ENCODE measurements at regions not wholly inside any gene's neighbourhood (a gene's known extent, or its start where the extent isn't known, plus 50 kb on each side); places are given as distances from the start of the nearest gene placed in this dataset.

DNA sequence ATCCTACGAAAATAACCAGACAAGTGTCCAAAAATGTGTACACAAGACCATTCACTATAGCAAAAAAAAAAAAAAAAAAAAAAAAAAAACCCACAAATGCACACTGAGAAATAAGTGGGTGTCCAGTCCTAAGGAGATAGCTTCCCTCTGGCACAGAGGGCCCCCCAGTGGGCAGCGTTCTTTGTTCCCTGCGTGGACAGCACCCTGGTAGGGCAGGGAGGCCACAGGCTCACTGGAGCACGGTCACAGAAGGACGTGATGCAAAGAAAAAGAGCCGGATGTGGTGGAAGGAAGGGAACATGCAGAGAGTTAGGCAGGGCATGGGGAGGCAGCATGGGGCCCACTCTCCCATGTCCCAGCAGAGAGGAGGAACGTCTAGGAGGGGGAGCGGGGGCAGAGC, 210.7 kb upstream of the NSMCE3 start:
- no peak for DNase-seq (ENCODE audit: low read depth, low spot score)
- intact Hi-C loops (cut with micrococcal nuclease) (no loop called here), dilution Hi-C loops (cut with MboI; ENCODE audit: extremely low pct_ligation_motif_present, low sequenced_read_pairs) (no loop called here)
- no peak for TF ChIP-seq GATA2 (IDR thresholded peaks at IDR 0.05; ENCODE audit: insufficient read depth, insufficient read length, low read depth, low read length)
- TF ChIP-seq POLR2A (IDR thresholded peaks at IDR 0.05; ENCODE audit: low read depth, low read length): no peak
- no peak for TF ChIP-seq MYC (IDR thresholded peaks at IDR 0.05; ENCODE audit: low read depth, low read length)
- no peak for TF ChIP-seq POLR2AphosphoS5 (IDR thresholded peaks at IDR 0.05; ENCODE audit: insufficient read depth, low read depth, low read length)
- no peak for TF ChIP-seq MAX (IDR thresholded peaks at IDR 0.05; ENCODE audit: insufficient read depth, insufficient read length)
- TF ChIP-seq JUN (IDR thresholded peaks at IDR 0.05; ENCODE audit: borderline replicate concordance, insufficient read depth, insufficient read length, low read depth): no peak
- TF ChIP-seq EZH2 (IDR thresholded peaks at IDR 0.05; ENCODE audit: borderline replicate concordance, low read depth, low read length, severe bottlenecking): no peak
- TF ChIP-seq FOS (IDR thresholded peaks at IDR 0.05; ENCODE audit: borderline replicate concordance, insufficient read depth, low read length): no peak
- TF ChIP-seq, protein P1, sequence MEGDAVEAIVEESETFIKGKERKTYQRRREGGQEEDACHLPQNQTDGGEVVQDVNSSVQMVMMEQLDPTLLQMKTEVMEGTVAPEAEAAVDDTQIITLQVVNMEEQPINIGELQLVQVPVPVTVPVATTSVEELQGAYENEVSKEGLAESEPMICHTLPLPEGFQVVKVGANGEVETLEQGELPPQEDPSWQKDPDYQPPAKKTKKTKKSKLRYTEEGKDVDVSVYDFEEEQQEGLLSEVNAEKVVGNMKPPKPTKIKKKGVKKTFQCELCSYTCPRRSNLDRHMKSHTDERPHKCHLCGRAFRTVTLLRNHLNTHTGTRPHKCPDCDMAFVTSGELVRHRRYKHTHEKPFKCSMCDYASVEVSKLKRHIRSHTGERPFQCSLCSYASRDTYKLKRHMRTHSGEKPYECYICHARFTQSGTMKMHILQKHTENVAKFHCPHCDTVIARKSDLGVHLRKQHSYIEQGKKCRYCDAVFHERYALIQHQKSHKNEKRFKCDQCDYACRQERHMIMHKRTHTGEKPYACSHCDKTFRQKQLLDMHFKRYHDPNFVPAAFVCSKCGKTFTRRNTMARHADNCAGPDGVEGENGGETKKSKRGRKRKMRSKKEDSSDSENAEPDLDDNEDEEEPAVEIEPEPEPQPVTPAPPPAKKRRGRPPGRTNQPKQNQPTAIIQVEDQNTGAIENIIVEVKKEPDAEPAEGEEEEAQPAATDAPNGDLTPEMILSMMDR (IDR thresholded peaks at IDR 0.05; ENCODE audit: extremely low read depth in 1 of 2, insufficient read depth in 1 of 2, low read depth in 1 of 2, low read length in 2 of 2): no peak
- no peak overlapping the region for H3K4me2 ChIP-seq (ENCODE audit: insufficient read depth, low read length)
- no peak overlapping the region for H3K9ac ChIP-seq (replicated peaks; ENCODE audit: extremely low read depth, insufficient read depth, low read length)
- H3K27me3 ChIP-seq (ENCODE audit: control insufficient read depth in 2 of 2, insufficient read depth in 2 of 2, low read length in 2 of 2): no peaks in the 10 kb centered on the region
- BruUV-seq (replicated peaks): no TSS peak
- no peaks in the 10 kb centered on the region for H3K36me3 ChIP-seq (ENCODE audit: control insufficient read depth in 2 of 2, extremely low read depth in 1 of 2, insufficient read depth in 2 of 2, low read length in 2 of 2)
- H2AFZ ChIP-seq (ENCODE audit: low read depth, low read length): no peak overlapping the region
- H3K9me3 ChIP-seq (replicated peaks; ENCODE audit: control insufficient read depth, insufficient read depth, low read length): no peaks in the 10 kb centered on the region
- no peaks in the 10 kb centered on the region for H3K9me1 ChIP-seq (replicated peaks; ENCODE audit: control insufficient read depth, extremely low read depth, insufficient read depth, low read length)
- H3K79me2 ChIP-seq (ENCODE audit: control insufficient read depth, insufficient read depth, low read length): no peaks in the 10 kb centered on the region
- ChIA-PET CTCF (no interaction called here), POLR2A (no interaction called here)
- H3K4me3 ChIP-seq (replicated peaks in 1 of 3; ENCODE audit: insufficient read depth in 1 of 3, low read depth in 1 of 3, low read length in 3 of 3): no peak overlapping the region
- H3K4me1 ChIP-seq (ENCODE audit: control insufficient read depth, extremely low read depth, insufficient read depth, low read length): no peaks in the 10 kb centered on the region
- no peak for FAIRE-seq
- no peak overlapping the region for H3K27ac ChIP-seq (ENCODE audit: insufficient read depth, low read depth, low read length)
- H4K20me1 ChIP-seq (replicated peaks; ENCODE audit: control insufficient read depth, extremely low read depth, insufficient read depth, low read length): no peaks in the 10 kb centered on the region
